ENCODE measurements at regions not wholly inside any gene's neighbourhood (a gene's known extent, or its start where the extent isn't known, plus 50 kb on each side); places are given as distances from the start of the nearest gene placed in this dataset.

DNA sequence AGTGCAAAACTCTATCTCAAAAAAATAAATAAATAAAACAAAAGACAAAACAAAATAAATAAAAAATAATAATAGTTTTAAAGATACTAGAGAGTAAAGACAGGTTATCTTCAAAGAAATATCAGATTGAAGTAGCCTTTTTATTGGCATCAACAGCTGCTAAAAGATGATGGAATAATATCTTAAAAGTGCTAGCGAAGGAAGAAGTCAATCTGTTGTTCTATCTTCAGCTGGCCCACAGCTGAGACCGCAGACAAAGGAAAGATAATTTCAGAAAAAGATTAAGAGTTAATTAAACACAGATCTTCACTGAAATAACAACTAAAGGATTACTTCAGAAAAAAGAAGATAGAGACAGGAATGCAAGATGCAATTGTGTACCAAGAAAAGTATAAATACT is 130.2 kb upstream of the PKDCC start:
- peaks cover 3% of the 10 kb centered on the region for H3K36me3 Mint-ChIP-seq (ENCODE audit: low read depth, unreplicated experiment)
- no peaks in the 10 kb centered on the region for H3K79me2 ChIP-seq (ENCODE audit: insufficient read depth, low read length)
- no peak overlapping the region for H3K4me3 ChIP-seq (ENCODE audit: insufficient read depth, low read depth, low read length)
- H3K9ac ChIP-seq (ENCODE audit: low read length): no peak overlapping the region
- H2AFZ ChIP-seq (ENCODE audit: low read depth, low read length): no peak overlapping the region
- H3K27ac ChIP-seq (ENCODE audit: low read depth, low read length): no peak overlapping the region
- no peak overlapping the region for H3K4me2 ChIP-seq (ENCODE audit: low read length)
- H3K27me3 Mint-ChIP-seq (ENCODE audit: low read depth, unreplicated experiment): peaks cover 1% of the 10 kb centered on the region
- no peaks in the 10 kb centered on the region for H4K20me1 ChIP-seq (ENCODE audit: insufficient read depth, low read length)
- H3K4me1 ChIP-seq (ENCODE audit: insufficient read depth, low read length): no peaks in the 10 kb centered on the region
- H3K27ac Mint-ChIP-seq (ENCODE audit: unreplicated experiment): no peak overlapping the region
- H3K4me1 Mint-ChIP-seq (ENCODE audit: low read depth, unreplicated experiment): peaks cover 10% of the 10 kb centered on the region
- DNase-seq (ENCODE audit: low read depth): no peak
- TF ChIP-seq EZH2 (IDR thresholded peaks at IDR 0.05; ENCODE audit: insufficient read depth, low read length) (no peak), CTCF (IDR thresholded peaks at IDR 0.05; ENCODE audit: insufficient read depth, low read depth, low read length) (no peak)
- no peak for FAIRE-seq
- H3K9me3 Mint-ChIP-seq (ENCODE audit: unreplicated experiment): peaks cover 17% of the 10 kb centered on the region
- no peak overlapping the region for H3K4me3 Mint-ChIP-seq (ENCODE audit: unreplicated experiment)
- H3K36me3 ChIP-seq (ENCODE audit: insufficient read depth, low read length): no peaks in the 10 kb centered on the region
- H3K9me3 ChIP-seq (ENCODE audit: insufficient read depth, low read depth, low read length): no peaks in the 10 kb centered on the region
- H3K27me3 ChIP-seq (ENCODE audit: insufficient read depth, low read length): no peaks in the 10 kb centered on the region

DNA sequence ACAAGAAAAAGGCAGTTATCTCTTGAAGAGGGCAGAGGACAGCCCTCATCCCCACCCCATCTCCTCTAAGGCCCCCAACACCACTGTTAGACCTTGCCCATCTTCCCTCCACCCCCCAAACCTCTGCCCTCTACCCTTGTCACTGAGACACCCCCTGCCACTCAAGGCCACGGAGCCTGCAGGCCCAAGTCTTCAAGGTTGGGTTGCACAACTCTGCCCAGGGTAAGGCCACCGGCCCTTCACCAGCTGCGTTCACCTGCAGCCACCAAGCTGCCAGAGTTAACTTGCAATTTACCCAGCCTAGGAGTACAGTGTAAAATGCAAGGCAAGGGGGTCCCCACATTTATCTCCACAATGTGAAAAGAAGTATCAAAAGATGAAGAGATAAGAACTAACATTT is 128.7 kb upstream of the PKDCC start:
- H3K27ac ChIP-seq (ENCODE audit: low read depth, low read length): no peak overlapping the region
- no peak overlapping the region for H3K9ac ChIP-seq (ENCODE audit: low read length)
- no peaks in the 10 kb centered on the region for H3K4me1 ChIP-seq (ENCODE audit: insufficient read depth, low read length)
- Mint-ChIP-seq H3K9me3 (ENCODE audit: unreplicated experiment) (peaks cover 11% of the 10 kb centered on the region), H3K36me3 (ENCODE audit: low read depth, unreplicated experiment) (peaks cover 2% of the 10 kb centered on the region), H3K4me3 (ENCODE audit: unreplicated experiment) (no peak overlapping the region), H3K27me3 (ENCODE audit: low read depth, unreplicated experiment) (peaks cover 4% of the 10 kb centered on the region), H3K4me1 (ENCODE audit: low read depth, unreplicated experiment) (peaks cover 13% of the 10 kb centered on the region), H3K27ac (ENCODE audit: unreplicated experiment) (no peak overlapping the region)
- H3K27me3 ChIP-seq (ENCODE audit: insufficient read depth, low read length): no peaks in the 10 kb centered on the region
- H3K79me2 ChIP-seq (ENCODE audit: insufficient read depth, low read length): no peaks in the 10 kb centered on the region
- TF ChIP-seq EZH2 (IDR thresholded peaks at IDR 0.05; ENCODE audit: insufficient read depth, low read length) (no peak), CTCF (IDR thresholded peaks at IDR 0.05; ENCODE audit: insufficient read depth, low read depth, low read length) (no peak)
- no peaks in the 10 kb centered on the region for H4K20me1 ChIP-seq (ENCODE audit: insufficient read depth, low read length)
- no peaks in the 10 kb centered on the region for H3K9me3 ChIP-seq (ENCODE audit: insufficient read depth, low read depth, low read length)
- no peak overlapping the region for H2AFZ ChIP-seq (ENCODE audit: low read depth, low read length)
- no peak overlapping the region for H3K4me2 ChIP-seq (ENCODE audit: low read length)
- H3K4me3 ChIP-seq (ENCODE audit: insufficient read depth, low read depth, low read length): no peak overlapping the region
- H3K36me3 ChIP-seq (ENCODE audit: insufficient read depth, low read length): no peaks in the 10 kb centered on the region
- FAIRE-seq (no peak), DNase-seq (ENCODE audit: low read depth) (no peak)

DNA sequence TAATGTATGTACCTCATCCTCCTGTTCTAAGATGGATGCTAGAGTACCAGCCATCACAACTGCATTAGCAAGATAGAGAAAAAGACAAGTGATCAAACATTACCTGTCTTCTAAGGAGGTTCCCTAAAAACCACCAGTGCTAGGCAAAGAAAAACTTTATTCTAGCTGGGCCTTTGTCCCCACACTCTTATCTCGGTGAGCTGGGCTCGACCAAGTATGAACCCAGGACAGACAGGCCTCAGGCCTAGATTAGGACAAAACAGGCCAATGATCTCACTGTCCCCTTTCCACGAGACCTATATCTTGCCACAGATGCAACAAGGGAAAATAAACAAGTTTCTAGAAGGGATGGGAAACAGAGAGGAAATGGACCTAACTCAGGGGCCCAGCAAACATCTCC is 127.6 kb upstream of the PKDCC start:
- H3K9me3 ChIP-seq (ENCODE audit: insufficient read depth, low read depth, low read length): no peaks in the 10 kb centered on the region
- H3K36me3 Mint-ChIP-seq (ENCODE audit: low read depth, unreplicated experiment): peaks cover 2% of the 10 kb centered on the region
- H3K9ac ChIP-seq (ENCODE audit: low read length): no peak overlapping the region
- no peaks in the 10 kb centered on the region for H3K79me2 ChIP-seq (ENCODE audit: insufficient read depth, low read length)
- H3K27ac ChIP-seq (ENCODE audit: low read depth, low read length): no peak overlapping the region
- H3K27me3 ChIP-seq (ENCODE audit: insufficient read depth, low read length): no peaks in the 10 kb centered on the region
- TF ChIP-seq EZH2 (IDR thresholded peaks at IDR 0.05; ENCODE audit: insufficient read depth, low read length) (no peak), CTCF (IDR thresholded peaks at IDR 0.05; ENCODE audit: insufficient read depth, low read depth, low read length) (no peak)
- peaks cover 3% of the 10 kb centered on the region for H3K9me3 Mint-ChIP-seq (ENCODE audit: unreplicated experiment)
- no peaks in the 10 kb centered on the region for H3K4me1 ChIP-seq (ENCODE audit: insufficient read depth, low read length)
- no peak overlapping the region for H3K4me3 ChIP-seq (ENCODE audit: insufficient read depth, low read depth, low read length)
- H3K36me3 ChIP-seq (ENCODE audit: insufficient read depth, low read length): no peaks in the 10 kb centered on the region
- FAIRE-seq (no peak), DNase-seq (ENCODE audit: low read depth) (no peak)
- H3K27ac Mint-ChIP-seq (ENCODE audit: unreplicated experiment): no peak overlapping the region
- peaks cover 13% of the 10 kb centered on the region for H3K4me1 Mint-ChIP-seq (ENCODE audit: low read depth, unreplicated experiment)
- peaks cover 4% of the 10 kb centered on the region for H3K27me3 Mint-ChIP-seq (ENCODE audit: low read depth, unreplicated experiment)
- no peak overlapping the region for H3K4me2 ChIP-seq (ENCODE audit: low read length)
- H3K4me3 Mint-ChIP-seq (ENCODE audit: unreplicated experiment): no peak overlapping the region
- H4K20me1 ChIP-seq (ENCODE audit: insufficient read depth, low read length): no peaks in the 10 kb centered on the region
- no peak overlapping the region for H2AFZ ChIP-seq (ENCODE audit: low read depth, low read length)

All from astrocyte (in vitro differentiated cells and primary cell).